Tibial nerve (tissue), 4 donors: ENCODE measurements at regions not wholly inside any gene's neighbourhood (a gene's known extent, or its start where the extent isn't known, plus 50 kb on each side); places are given as distances from the start of the nearest gene placed in this dataset.

ENCODE experiments used
- DNase-seq, 2 donors: peaks; one replicate each; pipeline ENCODE4 v3.0.0-alpha.2; 2019; ENCODE audit warnings: low spot score in 2 of 2
- H3K27ac ChIP-seq, 4 donors: fragments of 200-600 bp; sonication (generic) in 3 of 4; one replicate each; pipeline ENCODE4 v1.5.1; 2017 to 2019; ENCODE audit warnings: mild to moderate bottlenecking in 1 of 4
- H3K27me3 ChIP-seq, 2 donors: fragments of 200-600 bp; sonication (generic) in 1 of 2; one replicate each; pipeline versions ENCODE4 v1.5.1 to v1.6.0; 2017 to 2019
- H3K36me3 ChIP-seq, 3 donors: fragments of 200-600 bp; sonication (generic); one replicate each; pipeline ENCODE4 v1.5.1; 2018 to 2019
- H3K4me1 ChIP-seq, 4 donors: fragments of 200-600 bp; sonication (generic) in 3 of 4; one replicate each; pipeline ENCODE4 v1.5.1; 2017 to 2019
- H3K4me3 ChIP-seq, 4 donors: fragments of 200-600 bp; sonication (generic) in 3 of 4; one replicate each; pipeline ENCODE4 v1.5.1; 2017 to 2019; ENCODE audit warnings: mild to moderate bottlenecking in 1 of 4, moderate library complexity in 1 of 4
- H3K9me3 ChIP-seq, 4 donors: fragments of 200-600 bp; sonication (generic) in 3 of 4; one replicate each; pipeline ENCODE4 v1.5.1; 2017 to 2019
- EP300 ChIP-seq, 2 donors: sonication (generic); formaldehyde crosslinking; IDR thresholded peaks; one replicate each; pipeline ENCODE4 v1.6.1; 2017; ENCODE audit warnings: antibody characterized with exemption in 2 of 2, mild to moderate bottlenecking in 1 of 2
- POLR2A ChIP-seq, 2 donors: fragments of 450-650 bp; IDR thresholded peaks; one replicate each; pipeline ENCODE4 v1.6.1; 2017; ENCODE audit warnings: antibody characterized with exemption in 2 of 2, mild to moderate bottlenecking in 2 of 2, moderate library complexity in 2 of 2
- WGBS, 2 donors: methylation state at CpG; one replicate each; pipeline ENCODE4 v1.1.5; 2018; 5-methylcytosine and 5-hydroxymethylcytosine counted together
- TF ChIP-seq, protein P1 (sequence below), 5 experiments: fragments of 200-600 bp in 3 of 5; fragments of 450-650 bp in 2 of 5; sonication (generic) in 3 of 5; IDR thresholded peaks; one replicate each; pipeline ENCODE4 v1.5.1; 2016 to 2019; ENCODE audit warnings: antibody characterized with exemption in 5 of 5, mild to moderate bottlenecking in 3 of 5, moderate library complexity in 2 of 5

- H3K27ac ChIP-seq = no peak overlapping the region
- TF ChIP-seq, protein P1, sequence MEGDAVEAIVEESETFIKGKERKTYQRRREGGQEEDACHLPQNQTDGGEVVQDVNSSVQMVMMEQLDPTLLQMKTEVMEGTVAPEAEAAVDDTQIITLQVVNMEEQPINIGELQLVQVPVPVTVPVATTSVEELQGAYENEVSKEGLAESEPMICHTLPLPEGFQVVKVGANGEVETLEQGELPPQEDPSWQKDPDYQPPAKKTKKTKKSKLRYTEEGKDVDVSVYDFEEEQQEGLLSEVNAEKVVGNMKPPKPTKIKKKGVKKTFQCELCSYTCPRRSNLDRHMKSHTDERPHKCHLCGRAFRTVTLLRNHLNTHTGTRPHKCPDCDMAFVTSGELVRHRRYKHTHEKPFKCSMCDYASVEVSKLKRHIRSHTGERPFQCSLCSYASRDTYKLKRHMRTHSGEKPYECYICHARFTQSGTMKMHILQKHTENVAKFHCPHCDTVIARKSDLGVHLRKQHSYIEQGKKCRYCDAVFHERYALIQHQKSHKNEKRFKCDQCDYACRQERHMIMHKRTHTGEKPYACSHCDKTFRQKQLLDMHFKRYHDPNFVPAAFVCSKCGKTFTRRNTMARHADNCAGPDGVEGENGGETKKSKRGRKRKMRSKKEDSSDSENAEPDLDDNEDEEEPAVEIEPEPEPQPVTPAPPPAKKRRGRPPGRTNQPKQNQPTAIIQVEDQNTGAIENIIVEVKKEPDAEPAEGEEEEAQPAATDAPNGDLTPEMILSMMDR (IDR thresholded peaks at IDR 0.05) = no peak
- no peaks in the 10 kb centered on the region for H3K27me3 ChIP-seq
- DNase-seq = no peak
- no peak overlapping the region for H3K4me3 ChIP-seq
- WGBS, 2 donors = 86 to 91% methylated on average over 2 of the region's 2 CpGs
- H3K36me3 ChIP-seq = no peaks in the 10 kb centered on the region
- no peaks in the 10 kb centered on the region for H3K4me1 ChIP-seq
- no peaks in the 10 kb centered on the region for H3K9me3 ChIP-seq
These were observed 131.5 kb upstream of the TMCC3 start for GRCh38 chr12:94781835-94782234.

DNA sequence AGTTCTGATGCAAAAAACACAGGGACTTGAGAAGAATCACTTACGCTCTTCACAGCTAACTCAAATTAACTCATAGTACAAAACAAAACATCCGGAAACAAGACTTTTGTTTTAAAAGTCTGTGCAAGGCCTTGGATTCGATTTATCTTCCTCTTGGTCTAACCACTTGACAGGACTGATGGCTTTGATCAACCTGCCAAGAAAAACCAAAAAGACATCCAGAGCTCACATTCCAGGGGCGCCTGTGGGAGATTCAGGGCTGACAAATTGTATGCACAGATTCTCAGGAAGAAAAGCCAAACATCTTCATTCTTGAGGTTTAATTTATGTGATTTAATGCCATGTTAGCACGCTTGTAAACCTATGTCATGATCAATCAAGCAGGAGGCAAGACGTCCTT lies 129.1 kb upstream of the TMCC3 start:
- no peak for TF ChIP-seq POLR2A (IDR thresholded peaks at IDR 0.05)
- TF ChIP-seq, protein P1 (IDR thresholded peaks at IDR 0.05) = no peak
- TF ChIP-seq EP300 (IDR thresholded peaks at IDR 0.05) = no peak
- H3K27me3 ChIP-seq = no peaks in the 10 kb centered on the region
- WGBS, 2 donors = 52 to 60% methylated on average over 6 of the region's 6 CpGs
- no peak for DNase-seq
- no peak overlapping the region for H3K27ac ChIP-seq
- H3K4me1 ChIP-seq = no peaks in the 10 kb centered on the region
- H3K9me3 ChIP-seq = no peaks in the 10 kb centered on the region
- no peaks in the 10 kb centered on the region for H3K36me3 ChIP-seq
- H3K4me3 ChIP-seq = no peak overlapping the region

DNA sequence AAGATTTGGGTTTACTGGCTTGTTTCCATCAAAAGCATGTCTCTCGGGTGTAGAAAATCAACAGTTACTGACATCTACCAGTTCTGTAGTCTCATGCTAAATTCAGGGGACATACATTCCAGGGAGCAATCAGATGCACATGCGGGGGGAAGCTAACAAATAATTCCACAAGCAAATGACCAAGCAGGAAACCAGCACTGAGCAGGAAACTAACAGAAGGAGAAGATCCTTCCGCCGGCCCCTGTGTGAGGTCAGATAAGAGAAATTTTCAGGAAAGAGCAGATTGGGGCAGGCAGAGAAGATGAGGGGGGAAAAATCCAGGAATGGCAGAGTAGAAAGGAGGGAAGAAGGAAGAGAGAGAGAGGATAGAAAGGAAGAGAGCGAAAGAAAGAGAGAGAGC lies 127.6 kb upstream of the TMCC3 start:
- Histone ChIP-seq H3K27ac (no peak overlapping the region), H3K9me3 (peaks cover 0 to 5% (median 0%) of the 10 kb centered on the region in 4 donors), H3K27me3 (no peaks in the 10 kb centered on the region), H3K36me3 (no peaks in the 10 kb centered on the region), H3K4me1 (no peaks in the 10 kb centered on the region), H3K4me3 (no peak overlapping the region)
- TF ChIP-seq, protein P1 (IDR thresholded peaks at IDR 0.05) = no peak
- TF ChIP-seq POLR2A (IDR thresholded peaks at IDR 0.05) (no peak), EP300 (IDR thresholded peaks at IDR 0.05) (no peak)
- 80 to 83% methylated on average over 5 of the region's 5 CpGs for WGBS, 2 donors
- DNase-seq = no peak

DNA sequence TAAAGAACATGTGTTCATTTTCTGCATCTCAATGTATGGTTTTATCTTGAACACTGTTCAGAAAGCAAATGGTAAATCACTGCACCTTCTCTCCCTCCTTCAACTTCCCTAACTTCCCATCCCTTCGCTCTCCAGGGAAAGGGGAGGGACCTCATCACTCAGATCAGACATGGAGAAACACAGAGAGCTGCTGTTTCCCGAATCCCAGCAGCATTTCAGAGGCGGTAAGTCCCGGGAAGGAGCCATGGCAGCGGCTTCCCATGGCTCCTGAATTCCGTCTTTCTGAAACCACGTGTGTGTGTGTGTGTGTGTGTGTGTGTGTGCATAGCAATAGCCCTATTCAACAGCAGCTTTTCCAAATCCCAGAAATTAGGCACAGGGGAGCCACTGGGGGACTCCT lies 125.4 kb upstream of the TMCC3 start:
- Histone ChIP-seq H3K9me3 (peaks cover 0 to 5% (median 0%) of the 10 kb centered on the region in 4 donors), H3K27ac (no peak overlapping the region), H3K27me3 (no peaks in the 10 kb centered on the region), H3K36me3 (no peaks in the 10 kb centered on the region), H3K4me3 (no peak overlapping the region), H3K4me1 (peaks cover 0 to 8% (median 0%) of the 10 kb centered on the region in 4 donors)
- 54 to 58% methylated on average over 7 of the region's 7 CpGs for WGBS, 2 donors
- TF ChIP-seq EP300 (IDR thresholded peaks at IDR 0.05) = no peak
- DNase-seq = no peak

DNA sequence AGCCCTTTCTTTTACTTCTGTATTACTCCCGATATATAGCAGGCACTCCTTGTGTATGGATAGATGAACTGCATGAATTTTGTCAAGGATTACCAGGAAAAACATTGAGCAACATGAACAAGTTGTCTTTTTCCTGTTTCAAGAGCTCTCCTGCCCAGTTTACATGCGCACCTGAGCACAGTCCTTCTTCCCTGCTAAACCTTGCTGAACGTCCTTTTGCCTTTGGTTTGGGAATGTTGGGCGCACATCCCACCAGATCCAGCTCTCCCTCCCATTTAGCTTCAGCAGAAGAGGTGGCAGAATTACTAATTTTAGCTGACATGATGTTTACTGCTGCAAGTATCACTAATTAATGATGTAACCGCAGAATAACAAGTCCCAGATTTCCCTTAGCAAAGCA lies 121.4 kb upstream of the TMCC3 start:
- peaks cover 0 to 5% (median 0%) of the 10 kb centered on the region in 4 donors for H3K9me3 ChIP-seq
- peaks cover 0 to 45% (median 8%) of the 10 kb centered on the region in 4 donors for H3K4me1 ChIP-seq
- 91 to 95% methylated on average over 5 of the region's 5 CpGs for WGBS, 2 donors
- DNase-seq = no peak
- no peaks in the 10 kb centered on the region for H3K27me3 ChIP-seq
- TF ChIP-seq EP300 (IDR thresholded peaks at IDR 0.05) (no peak), POLR2A (IDR thresholded peaks at IDR 0.05) (no peak)
- TF ChIP-seq, protein P1 (IDR thresholded peaks at IDR 0.05) = no peak
- H3K4me3 ChIP-seq = no peak overlapping the region
- no peak overlapping the region for H3K27ac ChIP-seq
- H3K36me3 ChIP-seq = no peaks in the 10 kb centered on the region

- TF ChIP-seq EP300 (IDR thresholded peaks at IDR 0.05) (no peak), POLR2A (IDR thresholded peaks at IDR 0.05) (no peak)
- TF ChIP-seq, protein P1 (IDR thresholded peaks at IDR 0.05) = no peak
- peaks cover 0 to 5% (median 0%) of the 10 kb centered on the region in 4 donors for H3K9me3 ChIP-seq
- H3K27me3 ChIP-seq = no peaks in the 10 kb centered on the region
- H3K4me1 ChIP-seq = peaks cover 0 to 45% (median 8%) of the 10 kb centered on the region in 4 donors
- H3K27ac ChIP-seq = no peak overlapping the region
- H3K4me3 ChIP-seq = no peak overlapping the region
- WGBS, 2 donors = 42 to 47% methylated on average over 4 of the region's 4 CpGs
- H3K36me3 ChIP-seq = no peaks in the 10 kb centered on the region
- DNase-seq = no peak
These were observed 120.8 kb upstream of the TMCC3 start for GRCh38 chr12:94771199-94771598.
